Testis (tissue), 2 donors: ENCODE measurements at regions not wholly inside any gene's neighbourhood (a gene's known extent, or its start where the extent isn't known, plus 50 kb on each side); places are given as distances from the start of the nearest gene placed in this dataset.

Experiments
- DNase-seq: peaks from one replicate; pipeline ENCODE4 v3.0.0-alpha.2; 2019
- H3K27ac ChIP-seq, 2 donors: fragments of 200-600 bp; sonication (generic); one replicate each; pipeline ENCODE4 v1.5.1; 2019
- H3K27me3 ChIP-seq: fragments of 200-600 bp; sonication (generic); one replicate; pipeline ENCODE4 v1.5.1; 2019
- H3K36me3 ChIP-seq: fragments of 200-600 bp; sonication (generic); one replicate; pipeline ENCODE4 v1.5.1; 2017; ENCODE audit warnings: low read depth; ENCODE audit errors: missing control alignments
- H3K4me1 ChIP-seq: fragments of 200-600 bp; sonication (generic); one replicate; pipeline ENCODE4 v1.5.1; 2019
- H3K4me3 ChIP-seq, 2 donors: fragments of 200-600 bp; sonication (generic); one replicate each; pipeline ENCODE4 v1.5.1; 2017 to 2019
- H3K9me3 ChIP-seq: fragments of 200-600 bp; sonication (generic); one replicate; pipeline ENCODE4 v1.5.1; 2017
- POLR2A ChIP-seq: fragments of 450-650 bp; IDR thresholded peaks from one replicate; pipeline ENCODE4 v1.6.1; 2017; ENCODE audit warnings: antibody characterized with exemption, mild to moderate bottlenecking, moderate library complexity
- WGBS, 2 donors: methylation state at CpG; one replicate each; pipeline ENCODE4 v1.1.5; 2018; 5-methylcytosine and 5-hydroxymethylcytosine counted together
- intact Hi-C: fragments of 100-400 bp; cut with DNase I; formaldehyde crosslinking; loops from one replicate; pipeline ENCODE4 v1.15.1; 2023; ENCODE audit warnings: low total_unique reads
- TF ChIP-seq, protein P1 (sequence below), 3 experiments: fragments of 450-650 bp in 2 of 3; fragments of 200-600 bp in 1 of 3; sonication (generic) in 1 of 3; IDR thresholded peaks; one replicate each; pipeline ENCODE4 v1.5.1; 2016 to 2019; ENCODE audit warnings: antibody characterized with exemption in 3 of 3, mild to moderate bottlenecking in 2 of 3, moderate library complexity in 1 of 3

DNA sequence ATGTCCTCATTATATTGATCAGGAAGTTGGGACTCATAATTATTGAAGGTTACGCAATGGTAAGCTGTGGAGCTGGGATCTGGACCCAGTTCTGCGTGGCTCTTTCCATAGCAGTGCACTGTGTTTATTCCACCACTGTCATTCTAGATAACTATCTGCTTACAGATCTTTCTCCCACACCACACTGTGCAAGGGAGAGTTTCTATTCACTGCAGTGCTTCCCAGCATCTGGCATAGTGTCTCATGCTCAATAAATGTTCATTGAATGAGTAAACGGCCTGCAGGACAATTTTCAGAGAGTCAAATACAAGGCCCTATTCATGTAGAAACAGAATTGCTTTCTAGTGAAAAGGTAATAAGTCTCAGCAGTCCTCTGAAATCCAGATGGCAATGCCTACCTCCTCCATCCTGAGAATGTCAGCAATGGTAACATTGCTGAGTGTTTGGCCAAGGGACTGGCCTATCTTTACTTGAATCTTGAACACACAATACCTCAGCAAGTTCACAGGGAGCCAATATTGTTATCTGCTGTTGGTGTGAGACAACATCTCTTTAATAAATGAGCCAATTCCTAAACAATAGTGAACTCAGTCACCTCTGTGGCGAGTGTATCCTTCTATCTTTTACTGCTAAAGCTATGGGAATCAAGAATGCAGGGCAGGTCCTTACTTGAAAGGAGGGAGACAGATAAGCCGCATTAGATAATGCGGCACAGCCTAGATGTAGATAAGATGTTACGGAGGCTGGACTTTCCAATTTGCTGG lies 332.4 kb upstream of the PRICKLE1 start:
- intact Hi-C loops: no loop called here
- H3K9me3 ChIP-seq: no peaks in the 10 kb centered on the region
- H3K27ac ChIP-seq: no peak overlapping the region
- 75 to 86% methylated on average over 7 of the region's 7 CpGs for WGBS, 2 donors
- H3K4me1 ChIP-seq: no peaks in the 10 kb centered on the region
- no peak for DNase-seq
- no peaks in the 10 kb centered on the region for H3K36me3 ChIP-seq
- H3K27me3 ChIP-seq: no peaks in the 10 kb centered on the region
- H3K4me3 ChIP-seq: no peak overlapping the region
- TF ChIP-seq, protein P1, sequence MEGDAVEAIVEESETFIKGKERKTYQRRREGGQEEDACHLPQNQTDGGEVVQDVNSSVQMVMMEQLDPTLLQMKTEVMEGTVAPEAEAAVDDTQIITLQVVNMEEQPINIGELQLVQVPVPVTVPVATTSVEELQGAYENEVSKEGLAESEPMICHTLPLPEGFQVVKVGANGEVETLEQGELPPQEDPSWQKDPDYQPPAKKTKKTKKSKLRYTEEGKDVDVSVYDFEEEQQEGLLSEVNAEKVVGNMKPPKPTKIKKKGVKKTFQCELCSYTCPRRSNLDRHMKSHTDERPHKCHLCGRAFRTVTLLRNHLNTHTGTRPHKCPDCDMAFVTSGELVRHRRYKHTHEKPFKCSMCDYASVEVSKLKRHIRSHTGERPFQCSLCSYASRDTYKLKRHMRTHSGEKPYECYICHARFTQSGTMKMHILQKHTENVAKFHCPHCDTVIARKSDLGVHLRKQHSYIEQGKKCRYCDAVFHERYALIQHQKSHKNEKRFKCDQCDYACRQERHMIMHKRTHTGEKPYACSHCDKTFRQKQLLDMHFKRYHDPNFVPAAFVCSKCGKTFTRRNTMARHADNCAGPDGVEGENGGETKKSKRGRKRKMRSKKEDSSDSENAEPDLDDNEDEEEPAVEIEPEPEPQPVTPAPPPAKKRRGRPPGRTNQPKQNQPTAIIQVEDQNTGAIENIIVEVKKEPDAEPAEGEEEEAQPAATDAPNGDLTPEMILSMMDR (IDR thresholded peaks at IDR 0.05): no peak
- no peak for TF ChIP-seq POLR2A

DNA sequence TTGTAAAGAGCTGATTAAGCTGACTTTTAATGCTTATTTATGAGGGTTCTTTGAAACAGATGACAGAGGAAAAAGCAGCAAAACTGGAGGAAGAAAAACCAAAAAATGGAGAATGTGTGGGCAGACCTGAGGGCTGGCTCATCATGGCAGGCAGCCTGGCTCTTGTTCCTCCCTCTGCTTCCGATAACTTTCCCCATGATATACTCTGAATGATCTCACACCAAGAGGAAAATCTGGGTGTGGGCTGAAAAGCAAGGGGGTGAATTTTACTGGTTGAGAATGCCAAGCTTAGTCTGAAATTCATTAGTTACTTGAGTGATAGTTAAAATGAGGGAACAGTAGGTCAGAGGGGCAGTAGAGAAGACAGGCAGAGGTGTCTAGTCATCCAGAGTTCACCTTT lies 330.1 kb upstream of the PRICKLE1 start:
- no peaks in the 10 kb centered on the region for H3K27me3 ChIP-seq
- no peak overlapping the region for H3K27ac ChIP-seq
- WGBS, 2 donors: 75 to 93% methylated on average over 1 of the region's 1 CpG
- no peaks in the 10 kb centered on the region for H3K4me1 ChIP-seq
- intact Hi-C loops: no loop called here
- no peaks in the 10 kb centered on the region for H3K9me3 ChIP-seq
- H3K36me3 ChIP-seq: no peaks in the 10 kb centered on the region
- H3K4me3 ChIP-seq: no peak overlapping the region
- no peak for DNase-seq
- TF ChIP-seq, protein P1 (IDR thresholded peaks at IDR 0.05): no peak

DNA sequence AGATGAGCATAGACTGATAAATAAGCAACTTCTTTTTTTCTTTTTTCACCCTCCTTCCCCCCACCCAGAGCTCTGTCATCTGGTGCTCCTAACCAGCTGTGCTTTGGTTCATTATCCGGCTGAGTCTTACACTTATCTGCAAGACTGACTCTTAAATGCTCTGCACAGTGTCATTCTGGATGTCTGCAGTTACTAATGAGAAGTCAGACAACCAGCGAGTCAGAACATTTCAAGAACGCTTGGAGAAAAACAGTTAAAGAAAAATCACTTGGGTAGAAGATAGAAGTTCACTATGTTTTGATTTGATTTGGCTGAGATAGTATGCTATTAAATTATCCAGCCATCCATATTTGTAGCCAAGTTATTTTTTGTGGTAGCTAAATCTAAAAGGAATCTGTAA lies 328.9 kb upstream of the PRICKLE1 start:
- H3K4me3 ChIP-seq: no peak overlapping the region
- no peaks in the 10 kb centered on the region for H3K36me3 ChIP-seq
- no peak overlapping the region for H3K27ac ChIP-seq
- no peaks in the 10 kb centered on the region for H3K9me3 ChIP-seq
- H3K27me3 ChIP-seq: no peaks in the 10 kb centered on the region
- no peak for DNase-seq
- TF ChIP-seq, protein P1 (IDR thresholded peaks at IDR 0.05): no peak
- no peak for TF ChIP-seq POLR2A
- 69 to 88% methylated on average over 3 of the region's 3 CpGs for WGBS, 2 donors
- intact Hi-C loops: no loop called here
- H3K4me1 ChIP-seq: no peaks in the 10 kb centered on the region

DNA sequence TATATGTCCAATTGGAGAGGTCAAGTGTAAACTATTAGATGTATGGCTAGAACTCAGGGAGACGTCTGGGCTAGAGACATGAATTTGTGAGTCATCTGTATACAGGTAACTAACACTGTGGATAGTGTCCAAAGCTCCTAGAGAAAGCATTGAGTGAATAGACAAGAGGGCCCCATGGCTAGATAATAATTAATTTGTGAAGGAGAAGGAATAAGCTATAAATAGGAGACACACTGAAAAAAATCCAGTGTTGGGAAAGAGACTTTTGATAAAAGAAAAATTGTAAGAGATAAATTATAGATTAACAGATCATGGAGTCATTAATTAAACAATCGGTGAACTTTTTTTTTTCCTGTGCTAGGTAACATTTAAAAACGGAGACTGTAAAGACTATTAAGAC lies 326.6 kb upstream of the PRICKLE1 start:
- Histone ChIP-seq H3K36me3 (no peaks in the 10 kb centered on the region), H3K27ac (no peak overlapping the region), H3K9me3 (no peaks in the 10 kb centered on the region), H3K27me3 (no peaks in the 10 kb centered on the region), H3K4me1 (no peaks in the 10 kb centered on the region), H3K4me3 (no peak overlapping the region)
- no peak for DNase-seq
- intact Hi-C loops: no loop called here
- 81 to 89% methylated on average over 3 of the region's 3 CpGs for WGBS, 2 donors
- TF ChIP-seq, protein P1 (IDR thresholded peaks at IDR 0.05): no peak
- TF ChIP-seq POLR2A: no peak

DNA sequence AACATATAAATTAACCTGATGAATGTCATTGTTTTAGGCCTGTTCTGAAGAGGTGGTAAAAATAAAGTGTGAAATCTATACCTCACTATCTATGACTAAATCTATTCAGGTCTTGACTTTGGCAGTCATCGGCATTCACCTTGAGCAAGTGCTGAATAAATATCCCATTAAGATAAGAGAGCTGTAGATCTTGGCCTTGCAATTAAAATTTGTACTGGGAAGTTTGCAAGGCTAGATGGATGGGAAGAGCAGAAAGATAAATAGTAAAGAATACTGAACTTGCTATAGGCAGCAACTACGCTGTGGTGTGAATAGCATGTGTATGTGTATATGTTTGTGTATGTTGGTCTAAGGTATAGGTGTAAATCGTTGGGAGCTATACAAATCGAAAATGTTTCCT lies 325.9 kb upstream of the PRICKLE1 start:
- intact Hi-C loops: no loop called here
- Histone ChIP-seq H3K4me1 (no peaks in the 10 kb centered on the region), H3K9me3 (no peaks in the 10 kb centered on the region), H3K27me3 (no peaks in the 10 kb centered on the region), H3K36me3 (no peaks in the 10 kb centered on the region), H3K4me3 (no peak overlapping the region), H3K27ac (no peak overlapping the region)
- no peak for DNase-seq
- TF ChIP-seq, protein P1 (IDR thresholded peaks at IDR 0.05): no peak
- TF ChIP-seq POLR2A: no peak
- WGBS, 2 donors: 73 to 81% methylated on average over 4 of the region's 4 CpGs
